ENCODE measurements at regions not wholly inside any gene's neighbourhood (a gene's known extent, or its start where the extent isn't known, plus 50 kb on each side); places are given as distances from the start of the nearest gene placed in this dataset.

- DNase-seq (ENCODE audit: low spot score), result no peak
These were observed 153.9 kb upstream of the GSC start for GRCh38 chr14:94923786-94924185.

GRCh38 chr14:94922595-94923239 lies 152.8 kb upstream of the GSC start:
- no peak for DNase-seq (ENCODE audit: low spot score)

GRCh38 chr14:94921882-94922585 lies 152.1 kb upstream of the GSC start:
- no peak for DNase-seq (ENCODE audit: low spot score)

GRCh38 chr14:94921456-94921855 lies 151.5 kb upstream of the GSC start:
- no peak for DNase-seq (ENCODE audit: low spot score)

- DNase-seq (ENCODE audit: low spot score), result no peak
These were observed 150.0 kb upstream of the GSC start for GRCh38 chr14:94919896-94920295.

- no peak for DNase-seq (ENCODE audit: low spot score)
These were observed 149.0 kb upstream of the GSC start for GRCh38 chr14:94918896-94919295.

GRCh38 chr14:94917041-94917600 lies 147.2 kb upstream of the GSC start:
- DNase-seq (ENCODE audit: low spot score), result no peak

- DNase-seq (ENCODE audit: low spot score), result no peak
These were observed 144.3 kb upstream of the GSC start for GRCh38 chr14:94914191-94914590.

GRCh38 chr14:94907626-94908261 lies 137.8 kb upstream of the GSC start:
- no peak for DNase-seq (ENCODE audit: low spot score)

GRCh38 chr14:94906991-94907587 lies 137.2 kb upstream of the GSC start:
- DNase-seq (ENCODE audit: low spot score), result no peak

- no peak for DNase-seq (ENCODE audit: low spot score)
These were observed 136.7 kb upstream of the GSC start for GRCh38 chr14:94906577-94906976.

GRCh38 chr14:94904636-94905035 lies 134.7 kb upstream of the GSC start:
- DNase-seq (ENCODE audit: low spot score), result no peak

GRCh38 chr14:94903883-94904282 lies 134.0 kb upstream of the GSC start:
- DNase-seq (ENCODE audit: low spot score), result no peak

GRCh38 chr14:94903338-94903737 lies 133.4 kb upstream of the GSC start:
- DNase-seq (ENCODE audit: low spot score), result no peak

- DNase-seq (ENCODE audit: low spot score), result no peak
These were observed 127.6 kb upstream of the GSC start for GRCh38 chr14:94897561-94897960.

- no peak for DNase-seq (ENCODE audit: low spot score)
These were observed 127.2 kb upstream of the GSC start for GRCh38 chr14:94897082-94897481.

- no peak for DNase-seq (ENCODE audit: low spot score)
These were observed 123.7 kb upstream of the GSC start for GRCh38 chr14:94893411-94894160.

GRCh38 chr14:94890785-94891184 lies 120.9 kb upstream of the GSC start:
- no peak for DNase-seq (ENCODE audit: low spot score)

GRCh38 chr14:94889520-94890312 lies 119.8 kb upstream of the GSC start:
- DNase-seq (ENCODE audit: low spot score), result no peak

- no peak for DNase-seq (ENCODE audit: low spot score)
These were observed 118.2 kb upstream of the GSC start for GRCh38 chr14:94888121-94888520.

- no peak for DNase-seq (ENCODE audit: low spot score)
These were observed 117.7 kb upstream of the GSC start for GRCh38 chr14:94887591-94887990.
